Activated CD4-positive, alpha-beta T cell treated with anti-CD3 and anti-CD28 coated beads, Interleukin-2, amount 50 U/mL, for 1 hour (primary cell): ENCODE measurements at regions not wholly inside any gene's neighbourhood (a gene's known extent, or its start where the extent isn't known, plus 50 kb on each side); places are given as distances from the start of the nearest gene placed in this dataset.
"Not testable (repeated sequence)": the region's sequence is repeated elsewhere in the genome, so short reads cannot be mapped to it uniquely, and the experiment has no call there.

Source experiments
- DNase-seq: peaks from one replicate; pipeline ENCODE4 v3.0.0-alpha.2; 2020

- no peak for DNase-seq
These were observed 128.4 kb downstream of the AKAP11 start for GRCh38 chr13:42400188-42400833.

DNA sequence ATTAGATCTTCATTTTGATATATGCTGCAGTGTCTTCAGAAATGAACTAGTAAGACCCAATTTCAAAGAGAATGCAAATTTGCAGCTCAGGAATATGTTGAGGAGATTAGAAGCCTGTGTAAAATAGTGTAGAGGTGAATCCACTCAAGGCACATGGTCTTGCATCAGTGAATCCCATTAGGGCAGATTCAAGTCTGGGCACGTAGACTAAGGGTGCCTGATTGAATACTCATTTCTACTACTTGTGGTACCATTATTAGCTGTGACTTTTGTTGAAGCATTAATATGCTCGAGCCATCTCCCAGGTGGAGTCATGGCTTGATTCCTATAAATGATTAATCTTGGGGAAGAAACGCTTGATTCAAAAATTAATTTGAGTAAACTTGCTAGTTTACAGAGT, 129.4 kb downstream of the AKAP11 start:
- DNase-seq: no peak

DNA sequence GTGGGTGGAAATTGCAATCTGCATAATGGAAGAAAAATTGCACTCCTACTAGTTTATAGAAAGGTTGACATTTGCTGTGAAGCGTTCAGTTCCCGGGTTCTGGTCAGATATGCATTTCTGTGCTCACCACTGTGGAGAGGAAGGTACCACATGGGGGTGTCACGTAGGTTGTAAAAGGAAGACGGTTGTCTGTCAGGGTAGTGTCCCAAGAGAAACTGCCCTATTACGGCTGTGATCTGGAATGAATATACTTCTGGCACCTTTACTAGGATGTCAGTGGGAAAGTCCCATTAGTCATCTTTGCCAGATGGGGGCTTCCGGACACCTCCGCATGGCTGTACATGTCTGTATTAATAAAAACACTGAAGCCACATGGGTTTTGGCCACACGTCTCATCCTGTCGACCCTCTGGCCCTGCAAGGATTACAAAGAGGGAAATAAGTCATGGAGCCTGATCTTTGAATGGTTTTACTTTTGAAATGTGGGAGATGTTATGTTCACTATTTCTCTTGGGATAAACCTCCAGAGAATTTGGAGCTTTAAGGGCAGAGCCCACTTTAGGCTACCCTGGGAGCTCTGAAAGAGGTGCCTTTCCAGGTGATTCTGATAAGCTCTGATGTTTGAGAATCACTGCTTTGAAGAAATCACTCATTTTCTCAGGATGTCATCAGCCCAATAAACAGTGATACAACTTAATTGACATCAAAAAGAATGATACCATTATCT, 133.9 kb downstream of the AKAP11 start:
- no peak for DNase-seq

DNA sequence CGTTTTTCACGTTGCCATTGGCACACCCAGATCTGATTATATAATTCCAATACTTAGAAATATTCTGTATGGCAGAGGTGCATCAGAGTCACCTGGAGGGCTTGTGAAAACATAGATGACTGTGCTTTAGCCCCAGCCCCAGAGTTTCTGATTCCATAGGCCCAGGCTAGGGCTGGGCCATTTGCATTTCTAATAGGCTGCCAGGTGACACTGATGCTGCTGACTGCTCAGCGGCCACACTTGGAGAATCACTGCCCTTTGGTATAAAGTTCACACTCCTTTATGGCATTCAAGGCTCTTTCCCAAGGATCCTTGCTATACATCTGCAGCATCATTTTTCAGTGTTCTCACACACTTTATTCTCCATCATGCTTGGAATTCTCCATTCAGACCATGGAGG, 137.1 kb downstream of the AKAP11 start:
- no peak for DNase-seq

- DNase-seq: no peak
These were observed 137.6 kb downstream of the AKAP11 start for GRCh38 chr13:42409551-42409950.

GRCh38 chr13:42412812-42413483, 141.0 kb downstream of the AKAP11 start:
- DNase-seq: no peak

DNA sequence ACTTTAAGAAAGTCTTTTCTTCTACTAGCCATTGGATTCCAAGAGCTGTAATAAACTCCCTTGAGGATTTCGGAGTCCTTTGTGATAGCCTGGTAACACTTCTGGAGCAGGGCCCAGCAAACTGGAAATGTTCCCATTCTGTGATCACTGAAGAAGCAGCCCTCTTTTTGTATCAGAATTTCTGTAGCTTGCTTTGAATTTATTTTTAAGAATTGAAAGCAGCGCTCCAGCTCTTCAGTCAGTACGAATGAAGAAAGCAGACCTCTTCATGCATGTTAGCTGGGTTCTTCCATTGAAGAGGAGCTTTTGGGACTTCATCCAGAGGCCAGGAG, 141.5 kb downstream of the AKAP11 start:
- no peak for DNase-seq

DNA sequence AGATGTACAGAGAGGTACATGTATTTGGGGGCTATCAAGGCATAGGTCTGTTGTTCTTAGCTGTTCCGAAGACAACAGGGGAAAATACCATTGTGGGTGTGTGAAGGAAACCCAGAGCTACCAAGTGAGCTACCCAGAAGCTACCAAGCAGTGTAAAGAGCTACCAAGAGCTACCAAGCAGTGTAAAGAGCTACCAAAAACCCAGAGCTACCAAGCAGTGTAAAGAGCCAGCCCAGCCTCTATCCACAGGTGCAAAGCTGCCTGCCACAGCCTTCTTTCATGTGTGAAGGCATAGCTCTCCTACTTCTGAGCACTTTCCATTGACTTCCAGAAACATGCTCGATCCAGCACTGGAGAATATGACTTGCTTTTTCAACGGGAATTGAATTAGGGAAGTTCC, 145.7 kb downstream of the AKAP11 start:
- DNase-seq: no peak

DNA sequence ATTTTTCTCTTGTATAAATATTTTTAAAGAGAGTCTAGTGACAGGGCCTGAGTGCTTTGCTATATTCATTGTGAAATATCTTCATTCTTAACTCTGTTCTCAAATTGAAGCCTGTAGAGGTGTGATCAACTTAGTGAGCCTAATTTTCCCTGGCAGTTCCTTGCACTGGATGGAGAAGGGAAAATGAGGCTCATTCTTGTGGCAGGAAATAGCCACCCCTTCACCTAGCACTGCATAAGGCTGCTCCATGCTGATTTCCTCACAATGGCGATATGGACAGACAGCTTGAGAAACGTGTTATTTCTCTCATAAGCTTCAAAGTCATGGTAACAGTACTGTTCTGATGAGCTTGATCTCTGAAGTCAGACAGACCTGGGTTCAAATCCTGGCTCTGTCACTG, 146.2 kb downstream of the AKAP11 start:
- no peak for DNase-seq

DNA sequence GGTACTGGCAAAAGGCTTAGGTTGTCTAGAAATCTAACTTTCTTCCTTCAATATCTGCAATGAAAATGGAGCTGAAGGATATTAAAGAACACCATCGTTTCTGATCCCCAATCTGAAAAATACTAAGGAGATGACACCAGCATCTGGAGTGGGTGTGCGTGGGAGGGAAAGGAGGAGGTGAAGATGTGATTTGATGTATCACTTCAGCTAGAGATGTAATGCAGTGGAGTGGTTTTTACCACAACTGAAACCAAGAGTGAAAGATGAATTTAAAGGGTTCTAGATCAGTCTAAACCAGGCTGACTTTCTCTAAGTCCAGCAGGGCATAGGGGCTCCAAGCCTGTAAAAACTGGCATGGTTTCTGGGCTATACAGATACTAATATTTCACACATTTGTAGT, 148.4 kb downstream of the AKAP11 start:
- no peak for DNase-seq

GRCh38 chr13:42422681-42423080, 150.7 kb downstream of the AKAP11 start:
- DNase-seq: no peak

- DNase-seq: no peak
These were observed 149.8 kb upstream of the TNFSF11 start for GRCh38 chr13:42424182-42424581.

DNA sequence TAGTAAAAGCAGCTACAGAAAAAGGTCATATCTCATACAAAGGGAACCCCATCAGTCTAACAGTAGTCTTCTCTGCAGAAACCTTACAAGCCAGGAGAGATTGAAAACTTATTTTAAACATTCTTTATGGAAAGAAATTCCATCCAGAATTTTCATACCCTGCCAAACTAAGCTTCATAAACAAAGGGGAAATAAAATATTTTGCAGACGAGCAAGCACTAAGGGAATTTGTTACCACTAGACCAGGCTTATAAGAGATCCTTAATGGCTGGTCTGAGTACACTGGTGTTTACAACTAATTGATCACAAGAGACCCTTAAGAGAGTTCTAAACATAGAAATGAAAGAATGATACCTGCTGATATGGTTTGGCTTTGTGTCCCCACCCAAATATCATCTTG, 128.6 kb upstream of the TNFSF11 start:
- no peak for DNase-seq

DNA sequence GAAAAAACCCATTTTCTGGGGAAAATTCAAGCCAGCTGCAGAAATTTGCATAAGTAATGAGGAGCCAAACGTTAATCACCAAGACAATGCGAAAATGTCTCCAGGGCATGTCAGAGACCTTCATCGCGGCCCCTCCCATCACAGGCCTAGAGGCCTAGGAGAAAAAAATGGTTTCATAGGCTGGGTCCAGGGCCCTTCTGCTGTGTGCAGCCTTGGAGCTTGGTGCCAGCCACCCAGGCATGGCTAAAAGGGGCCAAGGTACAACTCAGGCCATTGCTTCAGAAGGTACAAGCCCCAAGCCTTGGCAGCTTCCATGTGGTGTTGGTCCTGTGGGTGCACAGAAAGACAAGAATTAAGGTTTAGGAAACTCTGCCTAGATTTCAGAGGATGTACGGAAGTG, 127.4 kb upstream of the TNFSF11 start:
- not testable (repeated sequence) for DNase-seq

- no peak for DNase-seq
These were observed 120.8 kb upstream of the TNFSF11 start for GRCh38 chr13:42453091-42453645.

- no peak for DNase-seq
These were observed 119.2 kb upstream of the TNFSF11 start for GRCh38 chr13:42454749-42455148.

- DNase-seq: no peak
These were observed 115.8 kb upstream of the TNFSF11 start for GRCh38 chr13:42458193-42458592.

DNA sequence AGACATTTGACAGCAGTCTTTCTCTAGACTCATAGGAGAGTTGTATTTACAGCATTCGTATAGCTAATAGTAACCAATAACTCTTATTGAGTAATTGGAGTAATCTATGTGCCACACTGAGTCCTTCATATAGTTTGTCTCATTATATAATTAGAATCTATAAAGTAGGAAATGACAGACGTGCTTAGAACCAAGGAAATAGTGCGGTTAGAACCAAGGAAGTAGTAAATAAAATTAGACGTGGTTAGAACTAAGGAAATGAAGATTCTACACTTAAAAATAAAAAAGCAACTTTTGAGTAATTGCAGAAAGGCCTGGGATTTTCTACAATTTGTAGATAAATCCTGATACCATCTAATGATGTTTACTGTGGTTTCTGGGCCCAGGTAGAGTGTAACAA, 107.8 kb upstream of the TNFSF11 start:
- no peak for DNase-seq

- DNase-seq: no peak
These were observed 107.3 kb upstream of the TNFSF11 start for GRCh38 chr13:42466609-42467008.

GRCh38 chr13:42474954-42475353, 99.0 kb upstream of the TNFSF11 start:
- DNase-seq: no peak

DNA sequence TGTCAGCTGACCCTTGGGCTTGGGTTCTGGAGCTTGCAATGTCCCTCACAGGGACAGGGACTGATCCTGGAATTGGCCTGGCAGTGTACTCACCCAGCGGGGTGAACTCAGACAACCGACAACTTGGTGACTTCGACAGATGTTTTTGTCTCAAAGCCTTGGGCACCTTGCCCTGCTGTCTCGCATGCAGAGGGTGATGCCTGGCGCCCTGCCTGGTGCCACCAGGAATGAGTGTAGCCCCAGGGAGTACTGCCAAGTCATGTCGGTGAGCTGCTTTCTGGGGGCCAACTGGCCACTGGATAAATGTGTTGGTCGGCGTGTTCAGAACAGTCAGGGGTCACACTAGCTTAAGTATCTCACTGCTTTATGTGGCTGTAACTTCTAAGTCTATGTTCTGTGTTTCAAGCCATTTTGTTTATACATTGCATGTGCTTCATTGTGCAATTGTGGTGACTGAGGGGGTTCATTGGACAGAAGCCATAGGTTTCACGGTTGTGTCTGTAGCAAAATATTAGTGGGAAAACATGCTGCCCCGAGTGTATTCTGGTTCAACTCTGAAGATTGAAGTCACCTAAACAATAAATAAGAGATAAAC, 96.3 kb upstream of the TNFSF11 start:
- DNase-seq: no peak

DNA sequence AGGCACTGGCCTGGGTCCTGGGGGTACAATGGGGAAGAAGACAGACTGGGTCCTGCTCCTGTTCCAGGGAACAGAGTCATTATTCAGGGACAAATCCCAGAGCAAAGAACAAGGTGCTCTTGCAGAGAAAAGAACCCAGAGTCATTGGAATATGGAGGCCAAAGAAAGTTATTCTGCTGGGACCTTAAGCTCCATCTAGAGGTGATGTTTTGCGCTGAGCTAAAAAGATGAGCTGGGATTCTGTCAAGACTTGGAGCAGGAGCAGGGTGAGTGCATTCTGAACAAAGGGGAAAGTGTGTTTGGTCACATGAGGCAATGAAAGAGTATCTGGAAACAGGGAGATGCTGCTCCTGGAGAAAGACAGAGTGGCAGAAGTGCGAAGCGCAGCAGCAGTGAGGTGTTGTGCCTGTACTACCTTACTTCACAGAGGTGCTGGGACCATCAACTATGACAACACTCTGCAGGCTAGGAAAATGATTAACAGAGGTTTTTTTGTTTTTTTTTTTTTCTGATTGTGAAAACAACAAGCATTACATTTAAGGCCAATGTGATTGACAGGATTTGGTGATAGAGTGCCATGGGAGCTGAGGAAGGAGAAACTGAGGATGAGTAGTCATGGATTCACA, 95.3 kb upstream of the TNFSF11 start:
- no peak for DNase-seq

DNA sequence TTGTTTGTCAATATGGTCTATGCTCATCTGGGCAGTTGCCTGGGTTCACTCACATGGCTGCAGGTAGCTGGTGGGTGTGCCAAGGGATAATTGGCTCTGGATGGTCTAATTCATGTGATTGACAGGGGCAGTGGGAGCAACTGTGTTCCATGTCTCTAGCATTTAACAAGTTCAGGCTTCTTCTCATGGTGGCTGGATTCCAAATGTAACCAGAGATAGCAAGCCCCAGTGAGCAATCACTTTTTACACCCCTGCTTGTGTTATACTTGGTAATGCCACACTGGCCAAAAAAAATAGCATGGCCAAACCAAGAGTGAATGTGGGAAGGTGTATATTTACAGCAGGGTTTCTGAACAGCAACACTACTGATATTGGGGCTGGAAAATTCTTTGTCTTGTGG, 89.6 kb upstream of the TNFSF11 start:
- DNase-seq: no peak
